Smooth muscle cell (in vitro differentiated cells): ENCODE measurements at regions not wholly inside any gene's neighbourhood (a gene's known extent, or its start where the extent isn't known, plus 50 kb on each side); places are given as distances from the start of the nearest gene placed in this dataset.

ENCODE experiments used
- DNase-seq: peaks from one replicate; lab custom pipeline; 2025; ENCODE audit not compliant: unreplicated experiment; lab: John Stamatoyannopoulos, UW
- H2AFZ ChIP-seq: fragments of 200-600 bp; sonication (generic); 2 replicates; pipeline ENCODE4 v1.6.0; 2016; ENCODE audit warnings: antibody characterized with exemption, low read depth, mild to moderate bottlenecking
- H3F3A ChIP-seq: fragments of 200-600 bp; sonication (generic); 2 replicates; pipeline ENCODE4 v1.6.0; 2017; ENCODE audit warnings: antibody characterized with exemption, low read depth
- H3K27ac ChIP-seq: fragments of 200-600 bp; sonication (generic); 2 replicates; pipeline ENCODE4 v1.5.1; 2016; ENCODE audit warnings: low read depth, mild to moderate bottlenecking
- H3K27me3 ChIP-seq: fragments of 200-600 bp; sonication (generic); 2 replicates; pipeline ENCODE4 v1.6.1; 2016; ENCODE audit warnings: low read depth, mild to moderate bottlenecking
- H3K36me3 ChIP-seq: fragments of 200-600 bp; sonication (generic); 2 replicates; pipeline ENCODE4 v1.5.1; 2016; ENCODE audit warnings: low read depth
- H3K4me1 ChIP-seq: fragments of 200-600 bp; sonication (generic); 2 replicates; pipeline ENCODE4 v1.5.1; 2016; ENCODE audit warnings: low read depth
- H3K4me2 ChIP-seq: fragments of 200-600 bp; sonication (generic); 2 replicates; pipeline ENCODE4 v1.6.0; 2016; ENCODE audit warnings: mild to moderate bottlenecking
- H3K4me3 ChIP-seq: fragments of 200-600 bp; sonication (generic); 2 replicates; pipeline ENCODE4 v1.5.1; 2016; ENCODE audit warnings: mild to moderate bottlenecking
- H3K79me2 ChIP-seq: fragments of 200-600 bp; sonication (generic); 2 replicates; pipeline ENCODE4 v1.6.0; 2016; ENCODE audit warnings: low read depth, mild to moderate bottlenecking
- H3K9ac ChIP-seq: fragments of 200-600 bp; sonication (generic); 2 replicates; pipeline ENCODE4 v1.6.0; 2016; ENCODE audit warnings: low read depth
- H3K9me3 ChIP-seq: fragments of 200-600 bp; sonication (generic); replicated peaks from 2 replicates; pipeline ENCODE4 v1.5.1; 2016; ENCODE audit warnings: low read depth
- H4K20me1 ChIP-seq: fragments of 200-600 bp; sonication (generic); 2 replicates; pipeline ENCODE4 v1.6.0; 2016; ENCODE audit warnings: low read depth
- CTCF ChIP-seq: fragments of 200-600 bp; sonication (generic); IDR thresholded peaks from 2 replicates; pipeline ENCODE4 v1.5.1; 2017; ENCODE audit warnings: borderline replicate concordance, mild to moderate bottlenecking, antibody characterized with exemption; ENCODE audit not compliant: insufficient read depth, poor library complexity, severe bottlenecking
- WGBS: methylation state at CpG from one replicate; pipeline ENCODE4 v1.1.7; 2016; ENCODE audit warnings: low lambda C conversion rate; 5-methylcytosine and 5-hydroxymethylcytosine counted together

- H3K79me2 ChIP-seq, result no peaks in the 10 kb centered on the region
- no peak for DNase-seq
- no peak overlapping the region for H3K4me3 ChIP-seq
- TF ChIP-seq CTCF, result no peak
- H3K9me3 ChIP-seq, result no peaks in the 10 kb centered on the region
- 71% methylated on average over 2 of the region's 2 CpGs for WGBS
- H3K27ac ChIP-seq, result no peak overlapping the region
- no peaks in the 10 kb centered on the region for H3K36me3 ChIP-seq
- H2AFZ ChIP-seq, result no peak overlapping the region
- H4K20me1 ChIP-seq, result no peaks in the 10 kb centered on the region
- no peaks in the 10 kb centered on the region for H3F3A ChIP-seq
- H3K27me3 ChIP-seq, result no peaks in the 10 kb centered on the region
- no peaks in the 10 kb centered on the region for H3K4me1 ChIP-seq
- H3K4me2 ChIP-seq, result no peak overlapping the region
- H3K9ac ChIP-seq, result no peak overlapping the region
Observed at GRCh38 chr12:84435682-84436081, 476.9 kb downstream of the SLC6A15 start.

GRCh38 chr12:84422340-84422739 lies 490.3 kb downstream of the SLC6A15 start:
- Histone ChIP-seq H3K4me2 (no peak overlapping the region), H3K4me3 (no peak overlapping the region), H2AFZ (no peak overlapping the region), H3K27ac (no peak overlapping the region), H3K4me1 (no peaks in the 10 kb centered on the region), H3K9me3 (no peaks in the 10 kb centered on the region), H4K20me1 (no peaks in the 10 kb centered on the region), H3K36me3 (no peaks in the 10 kb centered on the region), H3K9ac (no peak overlapping the region), H3K79me2 (no peaks in the 10 kb centered on the region), H3K27me3 (no peaks in the 10 kb centered on the region), H3F3A (no peaks in the 10 kb centered on the region)
- no peak for DNase-seq
- 86% methylated on average over 2 of the region's 2 CpGs for WGBS
- no peak for TF ChIP-seq CTCF

- Histone ChIP-seq H3K4me2 (no peak overlapping the region), H3K36me3 (no peaks in the 10 kb centered on the region), H3K27ac (no peak overlapping the region), H3K79me2 (no peaks in the 10 kb centered on the region), H3F3A (no peaks in the 10 kb centered on the region), H3K27me3 (no peaks in the 10 kb centered on the region), H4K20me1 (no peaks in the 10 kb centered on the region), H3K4me3 (no peak overlapping the region), H3K4me1 (no peaks in the 10 kb centered on the region), H2AFZ (peak overlapping the region; percentile 65), H3K9ac (no peak overlapping the region), H3K9me3 (no peaks in the 10 kb centered on the region)
- no peak for DNase-seq
- TF ChIP-seq CTCF, result no peak
Observed at GRCh38 chr12:84421103-84421502, 491.5 kb downstream of the SLC6A15 start.

- H2AFZ ChIP-seq, result no peak overlapping the region
- no peaks in the 10 kb centered on the region for H3K79me2 ChIP-seq
- H3K4me2 ChIP-seq, result no peak overlapping the region
- H3K27ac ChIP-seq, result no peak overlapping the region
- no peaks in the 10 kb centered on the region for H4K20me1 ChIP-seq
- no peaks in the 10 kb centered on the region for H3K9me3 ChIP-seq
- no peak overlapping the region for H3K9ac ChIP-seq
- H3K27me3 ChIP-seq, result no peaks in the 10 kb centered on the region
- 91% methylated on average over 1 of the region's 1 CpG for WGBS
- no peak for DNase-seq
- no peak overlapping the region for H3K4me3 ChIP-seq
- H3K36me3 ChIP-seq, result no peaks in the 10 kb centered on the region
- H3F3A ChIP-seq, result no peaks in the 10 kb centered on the region
- no peak for TF ChIP-seq CTCF
- no peaks in the 10 kb centered on the region for H3K4me1 ChIP-seq
Observed at GRCh38 chr12:84416626-84417025, 496.0 kb downstream of the SLC6A15 start.
